GM13977 (cell line): ENCODE measurements at regions not wholly inside any gene's neighbourhood (a gene's known extent, or its start where the extent isn't known, plus 50 kb on each side); places are given as distances from the start of the nearest gene placed in this dataset.

Experiments
- DNase-seq: peaks from one replicate; pipeline ENCODE4 v3.0.0; 2012; ENCODE audit warnings: low spot score
- CTCF ChIP-seq: IDR thresholded peaks from 2 replicates; pipeline ENCODE4 v1.5.1; 2012; ENCODE audit warnings: mild to moderate bottlenecking, control low read depth; ENCODE audit not compliant: insufficient read depth; ENCODE audit errors: extremely low read depth, missing control alignments
- in situ Hi-C: fragments of 300-500 bp; cut with MboI; formaldehyde crosslinking; loops from one replicate; pipeline ENCODE4 v1.12.0; 2022; ENCODE audit warnings: low sequenced_read_pairs, low pct_unique_long_range_greater_than_20kb, mixed read lengths, inconsistent platforms; ENCODE audit not compliant: unreplicated experiment

GRCh38 chr5:109917154-109917546 is 227.4 kb downstream of the MAN2A1 start:
- no peak for TF ChIP-seq CTCF
- DNase-seq, result no peak
- in situ Hi-C loops, result no loop called here

- no peak for TF ChIP-seq CTCF
- DNase-seq, result no peak
- in situ Hi-C loops, result no loop called here
Observed at GRCh38 chr5:109917966-109918365, 228.2 kb downstream of the MAN2A1 start.

- in situ Hi-C loops, result no loop called here
- DNase-seq, result no peak
- no peak for TF ChIP-seq CTCF
Observed at GRCh38 chr5:109920736-109921135, 231.0 kb downstream of the MAN2A1 start.

GRCh38 chr5:109921735-109922380 is 232.1 kb downstream of the MAN2A1 start:
- no peak for DNase-seq
- in situ Hi-C loops, result no loop called here
- no peak for TF ChIP-seq CTCF

GRCh38 chr5:109922381-109922995 is 232.8 kb downstream of the MAN2A1 start:
- no peak for DNase-seq
- in situ Hi-C loops, result no loop called here
- TF ChIP-seq CTCF, result no peak

GRCh38 chr5:109923205-109923604 is 233.5 kb downstream of the MAN2A1 start:
- in situ Hi-C loops, result no loop called here
- TF ChIP-seq CTCF, result no peak
- DNase-seq, result no peak
